ENCODE measurements at regions not wholly inside any gene's neighbourhood (a gene's known extent, or its start where the extent isn't known, plus 50 kb on each side); places are given as distances from the start of the nearest gene placed in this dataset.

GRCh38 chr5:25849270-25849669, 1189.1 kb downstream of the CDH9 start:
- dilution Hi-C loops (cut with MboI; ENCODE audit: extremely low pct_ligation_motif_present, low sequenced_read_pairs) (no loop called here), intact Hi-C loops (cut with micrococcal nuclease) (no loop called here)
- no peak overlapping the region for H3K4me3 ChIP-seq (replicated peaks in 1 of 3; ENCODE audit: insufficient read depth in 1 of 3, low read depth in 1 of 3, low read length in 3 of 3)
- no peak overlapping the region for H3K27ac ChIP-seq (ENCODE audit: insufficient read depth, low read depth, low read length)
- FAIRE-seq (no peak), DNase-seq (ENCODE audit: low read depth, low spot score) (no peak)
- H3K4me2 ChIP-seq (ENCODE audit: insufficient read depth, low read length) = no peak overlapping the region
- no peaks in the 10 kb centered on the region for H3K4me1 ChIP-seq (ENCODE audit: control insufficient read depth, extremely low read depth, insufficient read depth, low read length)
- no peaks in the 10 kb centered on the region for H3K9me1 ChIP-seq (replicated peaks; ENCODE audit: control insufficient read depth, extremely low read depth, insufficient read depth, low read length)
- BruUV-seq (replicated peaks) = no TSS peak
- ChIA-PET CTCF (no interaction called here), POLR2A (no interaction called here)
- no peaks in the 10 kb centered on the region for H3K79me2 ChIP-seq (ENCODE audit: control insufficient read depth, insufficient read depth, low read length)
- H2AFZ ChIP-seq (ENCODE audit: low read depth, low read length) = no peak overlapping the region
- H3K9ac ChIP-seq (replicated peaks; ENCODE audit: extremely low read depth, insufficient read depth, low read length) = no peak overlapping the region
- H3K9me3 ChIP-seq (replicated peaks; ENCODE audit: control insufficient read depth, insufficient read depth, low read length) = peaks cover 2% of the 10 kb centered on the region
- H3K36me3 ChIP-seq (ENCODE audit: control insufficient read depth in 2 of 2, extremely low read depth in 1 of 2, insufficient read depth in 2 of 2, low read length in 2 of 2) = no peaks in the 10 kb centered on the region
- no peak for TF ChIP-seq POLR2AphosphoS5 (IDR thresholded peaks at IDR 0.05; ENCODE audit: insufficient read depth, low read depth, low read length)
- no peak for TF ChIP-seq CTCF (IDR thresholded peaks at IDR 0.05; ENCODE audit: extremely low read depth in 1 of 2, insufficient read depth in 1 of 2, low read depth in 1 of 2, low read length in 2 of 2)
- no peak for TF ChIP-seq MYC (IDR thresholded peaks at IDR 0.05; ENCODE audit: low read depth, low read length)
- no peak for TF ChIP-seq JUN (IDR thresholded peaks at IDR 0.05; ENCODE audit: borderline replicate concordance, insufficient read depth, insufficient read length, low read depth)
- no peak for TF ChIP-seq GATA2 (IDR thresholded peaks at IDR 0.05; ENCODE audit: insufficient read depth, insufficient read length, low read depth, low read length)
- no peak for TF ChIP-seq EZH2 (IDR thresholded peaks at IDR 0.05; ENCODE audit: borderline replicate concordance, low read depth, low read length, severe bottlenecking)
- no peak for TF ChIP-seq MAX (IDR thresholded peaks at IDR 0.05; ENCODE audit: insufficient read depth, insufficient read length)
- TF ChIP-seq FOS (IDR thresholded peaks at IDR 0.05; ENCODE audit: borderline replicate concordance, insufficient read depth, low read length) = no peak
- no peak for TF ChIP-seq POLR2A (IDR thresholded peaks at IDR 0.05; ENCODE audit: low read depth, low read length)
- H3K27me3 ChIP-seq (ENCODE audit: control insufficient read depth in 2 of 2, insufficient read depth in 2 of 2, low read length in 2 of 2) = no peaks in the 10 kb centered on the region
- no peaks in the 10 kb centered on the region for H4K20me1 ChIP-seq (replicated peaks; ENCODE audit: control insufficient read depth, extremely low read depth, insufficient read depth, low read length)
